B cell (primary cell): ENCODE measurements at regions not wholly inside any gene's neighbourhood (a gene's known extent, or its start where the extent isn't known, plus 50 kb on each side); places are given as distances from the start of the nearest gene placed in this dataset.

Source experiments
- ATAC-seq: fragments of 200-7000 bp; cut with Tn5 transposase; one replicate; pipeline ENCODE4 v1.10.0; 2021; ENCODE audit warnings: low read depth, mild to moderate bottlenecking, moderate number of reproducible peaks, moderate library complexity
- CTCF ChIA-PET: fragments of 350-600 bp; sonication (Branson Sonifier 250); formaldehyde crosslinking; loops from one replicate; lab custom pipeline; 2021; ENCODE audit warnings: antibody characterized with exemption, inconsistent platforms; lab: Charles Lee
- POLR2A ChIA-PET: fragments of 350-600 bp; sonication (Branson Sonifier 250); formaldehyde crosslinking; loops from one replicate; lab custom pipeline; 2021; ENCODE audit warnings: antibody characterized with exemption; lab: Charles Lee
- DNase-seq: peaks from one replicate; pipeline ENCODE4 v3.0.0; 2013
- H2AFZ ChIP-seq: 2 replicates; pipeline ENCODE4 v1.6.1; 2012; ENCODE audit warnings: mild to moderate bottlenecking, low read depth, low read length; ENCODE audit not compliant: insufficient read depth, poor library complexity, severe bottlenecking
- H3K27ac ChIP-seq, 2 donors: 1 replicate in 1 of 2; 2 replicates in 1 of 2; pipeline ENCODE4 v1.5.1; 2012 to 2013; ENCODE audit warnings: low read length in 2 of 2, mild to moderate bottlenecking in 2 of 2, moderate library complexity in 1 of 2
- H3K27me3 ChIP-seq, 4 experiments: fragments of 200-600 bp in 1 of 4; sonication (generic) in 1 of 4; replicated peaks in 1 of 4; 1 replicate in 2 of 4; 2 replicates in 2 of 4; pipeline versions ENCODE4 v1.6.1 to v1.7.0; 2013 to 2016; ENCODE audit warnings: low read length in 3 of 4, mild to moderate bottlenecking in 2 of 4, mixed read lengths in 1 of 4, moderate library complexity in 1 of 4; ENCODE audit not compliant: insufficient read depth in 4 of 4, control insufficient read depth in 3 of 4; ENCODE audit errors: control extremely low read depth in 1 of 4
- H3K36me3 ChIP-seq, 2 experiments: replicated peaks in 1 of 2; 1 replicate in 1 of 2; 2 replicates in 1 of 2; pipeline versions ENCODE4 v1.6.1 to v1.7.1; 2013; ENCODE audit warnings: low read length in 1 of 2; ENCODE audit not compliant: insufficient read depth in 2 of 2, control insufficient read depth in 1 of 2; ENCODE audit errors: control extremely low read depth in 1 of 2, extremely low read depth in 1 of 2
- H3K4me1 ChIP-seq, 2 donors: fragments of 200-600 bp in 1 of 2; sonication (generic) in 1 of 2; 1 replicate in 1 of 2; 2 replicates in 1 of 2; pipeline versions ENCODE4 v1.5.1 to v1.6.1; 2013 to 2017; ENCODE audit warnings: low read length in 2 of 2; ENCODE audit not compliant: control insufficient read depth in 2 of 2, insufficient read depth in 2 of 2
- H3K4me2 ChIP-seq: replicated peaks from 2 replicates; pipeline ENCODE3; 2012; ENCODE audit warnings: mild to moderate bottlenecking, low read depth, low read length; ENCODE audit not compliant: poor library complexity, severe bottlenecking
- H3K4me3 ChIP-seq, 5 experiments: fragments of 200-600 bp in 1 of 5; sonication (generic) in 1 of 5; 1 replicate in 3 of 5; 2 replicates in 2 of 5; pipeline versions ENCODE4 v1.5.1 to v1.7.0; 2011 to 2016; ENCODE audit warnings: low read length in 4 of 5, mild to moderate bottlenecking in 4 of 5, low read depth in 2 of 5, control low read depth in 1 of 5, moderate library complexity in 1 of 5; ENCODE audit not compliant: insufficient read depth in 1 of 5; ENCODE audit errors: control extremely low read depth in 1 of 5, extremely low read depth in 1 of 5
- H3K79me2 ChIP-seq: fragments of 200-600 bp; sonication (generic); one replicate; pipeline ENCODE4 v1.6.0; 2016; ENCODE audit warnings: low read length; ENCODE audit not compliant: control insufficient read depth, insufficient read depth
- H3K9ac ChIP-seq: fragments of 200-600 bp; sonication (generic); 2 replicates; pipeline ENCODE4 v1.6.1; 2017; ENCODE audit warnings: mild to moderate bottlenecking, low read length, moderate library complexity
- H3K9me3 ChIP-seq, 3 donors: one replicate each; pipeline versions ENCODE4 v1.6.1 to v1.7.1; 2013; ENCODE audit warnings: low read length in 2 of 3; ENCODE audit not compliant: control insufficient read depth in 2 of 3, insufficient read depth in 1 of 3; ENCODE audit errors: control extremely low read depth in 1 of 3
- H4K20me1 ChIP-seq: 2 replicates; pipeline ENCODE4 v1.6.0; 2012; ENCODE audit warnings: mild to moderate bottlenecking, low read length; ENCODE audit not compliant: insufficient read depth, control insufficient read depth, poor library complexity, severe bottlenecking
- H3K27ac Mint-ChIP-seq: one replicate; pipeline ENCODE4 v1.8.0; 2021; ENCODE audit warnings: mixed read lengths
- H3K27me3 Mint-ChIP-seq: one replicate; pipeline ENCODE4 v1.8.0; 2021; ENCODE audit warnings: mixed read lengths
- H3K4me1 Mint-ChIP-seq: one replicate; pipeline ENCODE4 v1.8.0; 2021; ENCODE audit warnings: mixed read lengths
- H3K4me3 Mint-ChIP-seq: one replicate; pipeline ENCODE4 v1.8.0; 2021; ENCODE audit warnings: mixed read lengths
- H3K9me3 Mint-ChIP-seq: one replicate; pipeline ENCODE4 v1.8.0; 2022; ENCODE audit warnings: mixed read lengths; ENCODE audit not compliant: insufficient read depth
- CTCF ChIP-seq: fragments of 200-600 bp; IDR thresholded peaks from one replicate; pipeline ENCODE4 v1.8.0; 2022; ENCODE audit warnings: antibody characterized with exemption, mild to moderate bottlenecking
- EZH2 ChIP-seq: IDR thresholded peaks from 2 replicates; pipeline ENCODE4 v1.6.1; 2012; ENCODE audit warnings: borderline replicate concordance, low read depth, mild to moderate bottlenecking, moderate library complexity, low read length; ENCODE audit not compliant: insufficient read depth, poor library complexity, severe bottlenecking
- WGBS: methylation state at CpG from one replicate; pipeline ENCODE4 v1.1.5; 2013; ENCODE audit warnings: missing lambda C conversion rate; ENCODE audit not compliant: insufficient coverage; 5-methylcytosine and 5-hydroxymethylcytosine counted together
- intact Hi-C: fragments of 100-400 bp; cut with micrococcal nuclease; formaldehyde crosslinking; loops from one replicate; pipeline ENCODE4 v1.10.0; 2022

- Histone ChIP-seq H3K27ac (no peak overlapping the region), H3K4me2 (no peak overlapping the region), H3K9ac (no peak overlapping the region), H4K20me1 (no peaks in the 10 kb centered on the region), H3K4me3 (no peak overlapping the region), H3K79me2 (no peaks in the 10 kb centered on the region), H2AFZ (no peak overlapping the region), H3K36me3 (no peaks in the 10 kb centered on the region), H3K9me3 (peaks cover 0 to 6% (median 0%) of the 10 kb centered on the region in 3 donors), H3K4me1 (no peaks in the 10 kb centered on the region), H3K27me3 (no peaks in the 10 kb centered on the region)
- ChIA-PET CTCF (no interaction called here), POLR2A (no interaction called here)
- H3K4me3 Mint-ChIP-seq, result no peak overlapping the region
- DNase-seq, result no peak
- H3K9me3 Mint-ChIP-seq, result peaks cover 11% of the 10 kb centered on the region
- H3K27me3 Mint-ChIP-seq, result no peaks in the 10 kb centered on the region
- TF ChIP-seq CTCF, result no peak
- no peak for TF ChIP-seq EZH2
- WGBS, result 86% methylated on average over 5 of the region's 6 CpGs
- H3K4me1 Mint-ChIP-seq, result no peaks in the 10 kb centered on the region
- intact Hi-C loops, result no loop called here
- no peak overlapping the region for H3K27ac Mint-ChIP-seq
- ATAC-seq, result no peak
These were observed 642.3 kb downstream of the GATA3 start for GRCh38 chr10:8696746-8697145.

GRCh38 chr10:8700689-8701088, 646.2 kb downstream of the GATA3 start:
- Mint-ChIP-seq H3K9me3 (peaks cover 4% of the 10 kb centered on the region), H3K4me1 (no peaks in the 10 kb centered on the region), H3K4me3 (no peak overlapping the region), H3K27me3 (no peaks in the 10 kb centered on the region), H3K27ac (no peak overlapping the region)
- Histone ChIP-seq H3K4me2 (no peak overlapping the region), H3K27me3 (no peaks in the 10 kb centered on the region), H2AFZ (no peak overlapping the region), H3K79me2 (no peaks in the 10 kb centered on the region), H4K20me1 (no peaks in the 10 kb centered on the region), H3K27ac (no peak overlapping the region), H3K4me3 (no peak overlapping the region), H3K9me3 (peaks cover 0 to 6% (median 0%) of the 10 kb centered on the region in 3 donors), H3K36me3 (no peaks in the 10 kb centered on the region), H3K9ac (no peak overlapping the region), H3K4me1 (no peaks in the 10 kb centered on the region)
- DNase-seq, result no peak
- no peak for ATAC-seq
- POLR2A ChIA-PET, result no interaction called here
- intact Hi-C loops, result no loop called here
- TF ChIP-seq EZH2 (no peak), CTCF (no peak)
- CTCF ChIA-PET, result no interaction called here
